ENCODE measurements at regions not wholly inside any gene's neighbourhood (a gene's known extent, or its start where the extent isn't known, plus 50 kb on each side); places are given as distances from the start of the nearest gene placed in this dataset.

DNA sequence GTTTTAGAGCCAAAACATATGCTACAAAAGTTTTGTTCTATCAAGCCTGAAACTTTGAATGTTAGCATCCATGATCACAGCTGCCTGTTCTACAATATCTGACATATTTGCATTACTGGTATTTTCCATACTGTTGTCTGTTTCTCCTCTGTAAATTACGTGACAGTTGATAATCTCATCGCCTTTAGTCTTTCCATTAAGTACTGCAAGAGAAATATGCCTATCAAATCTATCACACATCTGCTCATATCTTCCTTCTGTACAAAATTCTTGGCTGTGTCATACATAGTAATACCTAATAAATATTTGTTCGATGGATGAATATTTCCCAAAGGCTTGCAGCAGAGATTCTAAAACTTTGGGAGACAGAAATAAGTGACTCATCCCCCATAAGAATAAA, 717.3 kb downstream of the OTOL1 start:
- no peak overlapping the region for H3K4me3 ChIP-seq
- no peak overlapping the region for H3K27ac ChIP-seq

DNA sequence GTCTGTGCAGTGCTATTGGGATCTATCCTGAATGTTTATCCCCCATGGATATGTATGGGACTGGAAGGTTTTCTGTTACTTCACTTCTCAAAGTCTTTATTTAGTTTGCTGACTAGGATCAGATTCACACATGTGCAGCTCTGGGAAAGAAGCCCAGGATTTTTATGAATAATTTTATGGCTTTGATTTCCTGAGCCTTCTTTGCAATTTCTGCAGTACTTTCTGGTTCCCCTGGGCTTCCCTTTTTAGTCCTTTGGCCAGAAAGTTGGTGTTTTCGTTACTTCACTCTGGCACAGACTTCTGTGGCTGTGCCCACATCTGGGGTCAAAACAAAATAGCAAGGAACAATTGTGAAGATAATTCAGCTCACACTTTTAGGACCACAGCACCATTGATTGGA, 721.0 kb downstream of the OTOL1 start:
- Histone ChIP-seq H3K27ac (no peak overlapping the region), H3K4me3 (no peak overlapping the region)

DNA sequence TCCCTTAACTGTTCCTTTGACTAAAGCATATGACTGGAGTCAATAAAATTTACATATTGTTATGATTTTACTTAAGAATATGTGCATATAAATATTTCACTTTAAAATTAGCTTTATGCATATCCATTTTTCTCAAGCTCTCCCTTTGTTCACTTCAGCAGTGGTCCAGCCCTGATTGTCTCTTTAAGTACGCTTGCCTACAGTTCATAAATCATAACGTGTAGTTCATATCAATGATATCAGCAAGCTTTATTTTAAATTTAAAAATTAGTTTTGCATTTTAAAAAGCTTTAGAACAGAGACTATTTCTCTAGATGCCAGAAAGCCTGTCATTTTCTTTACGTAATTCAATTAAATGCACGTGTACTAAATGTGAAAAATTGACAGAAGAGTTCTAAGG, 721.9 kb downstream of the OTOL1 start:
- Histone ChIP-seq H3K4me3 (no peak overlapping the region), H3K27ac (no peak overlapping the region)

DNA sequence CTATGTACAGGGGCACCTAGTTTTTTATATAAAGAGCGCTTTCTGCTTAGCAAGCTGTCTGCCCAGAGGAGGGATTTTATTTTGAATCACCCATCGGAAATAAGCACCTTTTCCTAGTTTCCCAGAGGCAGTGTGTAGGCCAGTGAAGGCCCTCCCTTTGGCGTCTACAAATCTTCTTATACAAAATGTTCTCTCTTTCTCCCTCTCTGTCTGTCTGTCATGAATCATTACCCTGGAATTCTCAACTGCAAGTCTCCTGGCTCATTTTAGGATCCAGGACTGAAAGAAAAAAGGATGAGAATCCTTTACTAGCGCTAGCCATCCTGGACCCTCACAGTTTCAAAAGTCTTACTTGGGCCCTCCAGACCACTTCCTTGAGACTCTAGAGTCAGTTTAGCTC, 728.1 kb downstream of the OTOL1 start:
- no peak overlapping the region for H3K27ac ChIP-seq
- H3K4me3 ChIP-seq, result no peak overlapping the region

DNA sequence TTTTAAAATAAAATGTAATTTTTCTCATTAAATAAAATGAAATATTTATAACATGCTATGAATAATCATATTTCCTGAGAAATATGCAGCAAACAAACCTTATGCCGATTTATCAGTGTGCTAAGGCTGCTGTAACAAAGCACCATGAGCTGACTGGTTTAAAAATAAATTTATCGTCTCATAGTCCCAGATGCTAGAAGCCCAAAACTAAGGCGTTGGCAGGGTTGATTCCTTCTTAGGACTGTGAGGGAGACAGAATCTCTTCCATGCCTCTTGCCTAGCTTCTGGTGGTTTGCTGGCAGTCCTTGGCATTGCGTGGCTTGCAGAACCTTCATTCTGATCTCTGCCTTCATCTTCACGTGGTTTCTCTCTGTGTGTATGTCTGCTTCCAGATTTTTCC, 740.3 kb downstream of the OTOL1 start:
- no peak overlapping the region for H3K4me3 ChIP-seq
- H3K27ac ChIP-seq, result no peak overlapping the region

DNA sequence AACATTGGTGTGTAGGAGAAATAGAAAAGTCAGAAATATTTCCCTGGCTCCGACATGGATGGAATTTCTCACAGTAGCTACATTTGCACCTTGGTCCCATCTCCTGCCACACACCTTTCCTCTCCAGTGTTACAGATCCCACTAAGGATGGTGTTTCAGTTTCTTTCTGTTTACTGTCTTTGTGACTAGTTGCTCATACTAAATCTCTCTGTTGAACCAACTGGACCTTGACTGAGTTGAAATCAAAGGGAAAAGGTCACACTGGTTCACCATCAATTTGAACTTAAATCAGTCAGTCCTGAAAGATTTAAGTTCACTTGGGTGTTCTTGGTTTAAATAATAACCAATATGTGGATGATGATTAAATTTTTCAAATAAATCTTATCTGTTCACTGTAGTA, 754.2 kb downstream of the OTOL1 start:
- H3K27ac ChIP-seq, result no peak overlapping the region
- H3K4me3 ChIP-seq, result no peak overlapping the region

DNA sequence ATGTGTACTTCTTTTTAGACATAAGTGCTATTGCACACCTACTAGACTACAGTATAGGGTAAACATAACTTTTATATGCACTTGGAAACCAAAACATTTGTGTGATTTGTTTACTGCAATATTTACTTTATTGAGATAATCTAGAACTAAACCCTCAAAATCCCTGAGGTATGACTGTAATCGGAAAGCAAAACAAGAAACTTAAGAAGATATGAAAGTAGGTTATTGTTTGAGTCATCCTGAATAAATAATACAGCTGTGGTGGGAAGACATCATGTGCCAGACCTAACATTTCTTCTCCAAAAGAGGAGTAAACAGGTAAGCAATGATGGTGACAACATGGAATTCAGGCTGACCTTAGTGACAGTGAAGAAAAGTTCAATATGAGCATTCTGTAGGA, 765.5 kb downstream of the OTOL1 start:
- H3K4me3 ChIP-seq, result no peak overlapping the region
- H3K27ac ChIP-seq, result no peak overlapping the region

DNA sequence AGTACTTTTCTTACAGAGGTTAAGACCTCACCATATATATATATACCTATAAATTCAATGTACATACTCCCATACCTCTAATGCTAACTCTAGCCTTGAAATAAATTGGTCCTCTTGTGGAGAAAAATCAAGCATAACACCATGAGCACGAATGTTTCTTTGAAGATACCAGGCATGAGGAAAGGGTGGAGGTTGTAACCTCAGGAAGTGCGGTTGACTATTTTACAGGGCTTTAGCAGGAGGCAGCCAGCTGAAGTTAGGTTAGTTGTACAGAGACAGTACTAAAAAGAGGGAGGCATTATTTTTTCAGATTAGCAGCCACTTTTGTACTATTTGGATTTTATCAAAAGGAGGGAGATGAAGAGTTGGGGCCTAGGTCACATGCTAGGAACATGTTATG, 767.0 kb downstream of the OTOL1 start:
- H3K27ac ChIP-seq, result no peak overlapping the region
- H3K4me3 ChIP-seq, result no peak overlapping the region

DNA sequence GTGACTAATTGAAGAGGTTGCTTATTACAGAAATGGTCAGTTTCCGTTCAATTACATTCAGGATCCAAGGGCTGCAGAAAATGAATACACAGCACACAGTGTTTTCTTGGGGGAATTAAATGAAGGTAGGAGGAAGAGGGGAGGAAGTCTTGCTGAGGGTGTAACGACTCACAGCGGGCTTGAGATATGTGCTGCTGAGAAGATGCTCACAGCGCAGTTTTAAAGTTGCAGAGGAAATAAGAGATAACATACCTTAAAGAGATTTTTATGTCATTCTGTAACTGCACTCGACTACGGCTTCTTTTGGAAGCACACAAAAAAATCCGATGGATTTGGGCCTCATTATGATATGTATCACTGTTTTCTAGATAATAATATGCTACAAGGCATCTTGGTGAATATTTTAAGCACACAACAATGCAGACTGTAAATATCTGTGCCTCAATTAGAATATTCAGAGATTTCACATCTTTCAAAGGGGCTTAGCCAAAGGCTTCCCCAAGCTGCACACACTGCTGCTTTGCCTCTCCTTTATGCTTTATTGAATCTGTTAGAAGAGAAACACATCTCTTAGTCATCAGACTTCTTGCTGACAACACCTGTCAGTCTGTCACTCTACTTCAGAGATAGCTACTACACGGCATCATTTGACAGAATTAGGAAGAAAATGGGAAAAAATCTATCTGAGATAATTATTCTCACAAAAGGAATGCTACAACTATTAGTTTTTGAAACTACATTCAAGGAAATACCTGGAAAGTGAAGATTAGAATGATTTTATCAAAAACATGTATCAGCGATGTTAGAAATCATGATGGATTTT, 773.2 kb downstream of the OTOL1 start:
- Histone ChIP-seq H3K27ac (no peak overlapping the region), H3K4me3 (no peak overlapping the region)

DNA sequence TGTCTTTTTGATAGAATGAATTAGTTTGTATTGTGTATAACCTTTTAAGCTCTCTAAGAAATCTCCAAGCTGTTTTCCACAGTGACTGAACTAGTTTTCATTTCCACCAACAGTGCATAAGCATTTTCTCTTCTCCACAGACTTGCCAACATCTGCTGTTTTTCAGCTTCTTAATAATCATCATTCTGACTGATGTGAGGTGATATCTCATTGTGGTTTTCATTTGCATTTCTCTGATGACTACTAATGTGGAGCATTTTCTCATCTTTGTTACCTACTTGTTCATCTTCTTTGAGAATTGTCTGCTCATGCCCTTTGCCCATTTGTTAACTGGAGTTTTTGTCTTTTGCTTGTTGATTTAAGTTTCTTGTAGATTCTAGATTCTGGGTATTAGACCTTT, 777.5 kb downstream of the OTOL1 start:
- no peak overlapping the region for H3K27ac ChIP-seq
- H3K4me3 ChIP-seq, result no peak overlapping the region

DNA sequence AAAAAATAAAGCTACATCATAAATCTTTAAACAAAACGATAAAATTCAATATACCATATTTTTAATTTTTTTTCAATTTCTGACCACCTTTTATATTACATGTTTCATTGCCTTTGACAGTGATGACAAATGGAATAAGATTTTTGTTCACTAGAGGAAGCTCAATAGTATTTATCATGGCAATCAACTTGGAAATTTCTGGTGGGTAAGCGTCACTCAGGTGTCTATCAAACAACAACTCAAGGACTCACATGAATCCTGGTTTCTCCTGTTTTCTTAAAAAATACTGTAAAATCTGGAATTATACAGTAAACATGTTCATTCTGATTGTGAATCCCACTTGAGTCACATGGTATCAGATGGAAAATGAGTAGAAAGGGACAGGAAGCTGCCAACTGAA, 782.2 kb downstream of the OTOL1 start:
- Histone ChIP-seq H3K27ac (no peak overlapping the region), H3K4me3 (no peak overlapping the region)

DNA sequence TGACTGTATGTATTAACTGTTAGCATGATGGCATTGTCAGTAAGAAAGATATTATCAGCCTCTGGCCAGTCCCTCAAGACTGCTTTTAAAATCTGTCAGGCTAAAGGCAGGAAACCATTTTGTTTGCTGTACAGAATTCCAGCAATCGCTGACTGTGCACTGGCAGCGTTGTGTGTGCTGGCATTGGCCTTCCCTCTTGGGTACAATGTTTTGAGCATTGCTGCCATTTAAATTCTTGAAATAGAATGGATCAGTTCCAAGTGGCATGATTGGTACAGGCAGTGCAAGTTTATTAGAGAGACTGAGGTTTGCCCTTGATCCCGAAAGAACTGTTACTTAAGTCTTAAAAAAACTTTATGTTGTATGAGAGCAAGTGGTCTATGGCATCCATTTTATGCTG, 788.7 kb downstream of the OTOL1 start:
- no peak overlapping the region for H3K27ac ChIP-seq
- H3K4me3 ChIP-seq, result no peak overlapping the region

DNA sequence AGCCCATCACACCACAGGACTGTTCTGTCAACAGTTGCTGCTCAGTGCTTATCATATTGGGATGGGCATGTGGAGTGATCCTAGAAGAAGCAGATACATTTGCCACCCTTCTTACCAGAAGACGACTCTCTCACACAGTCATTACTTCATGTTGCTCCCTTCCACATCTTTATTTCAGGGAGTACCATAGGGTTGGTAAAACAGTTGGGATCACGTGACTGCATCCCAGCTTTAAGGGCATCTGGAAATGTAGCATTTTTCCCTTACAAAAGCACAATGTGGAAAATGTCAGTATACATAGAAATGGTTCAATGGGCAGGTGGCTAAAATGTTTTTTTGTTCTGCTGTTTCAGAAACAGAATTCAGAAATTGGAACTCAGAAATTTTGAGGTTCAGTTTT, 791.0 kb downstream of the OTOL1 start:
- H3K4me3 ChIP-seq, result no peak overlapping the region
- H3K27ac ChIP-seq, result no peak overlapping the region

DNA sequence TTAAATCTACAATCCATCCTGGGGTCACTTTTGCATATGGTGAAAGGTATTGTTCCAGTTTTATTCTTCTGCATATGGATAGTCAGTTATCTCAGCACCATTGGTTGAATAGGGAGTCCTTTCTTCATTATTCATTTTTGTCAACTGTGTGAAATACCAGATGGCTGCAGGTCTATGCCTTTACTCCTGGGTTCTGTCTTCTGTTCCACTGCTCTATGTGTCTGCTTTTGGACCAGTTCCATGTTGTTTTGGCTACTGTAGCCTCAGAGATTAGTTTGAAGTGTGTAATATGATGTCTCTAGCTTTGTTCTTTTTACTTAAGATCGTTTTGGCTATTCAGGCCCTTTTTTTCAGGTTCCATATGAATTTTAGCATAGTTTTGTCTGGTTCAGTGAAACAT, 795.8 kb downstream of the OTOL1 start:
- no peak overlapping the region for H3K27ac ChIP-seq
- H3K4me3 ChIP-seq, result no peak overlapping the region

DNA sequence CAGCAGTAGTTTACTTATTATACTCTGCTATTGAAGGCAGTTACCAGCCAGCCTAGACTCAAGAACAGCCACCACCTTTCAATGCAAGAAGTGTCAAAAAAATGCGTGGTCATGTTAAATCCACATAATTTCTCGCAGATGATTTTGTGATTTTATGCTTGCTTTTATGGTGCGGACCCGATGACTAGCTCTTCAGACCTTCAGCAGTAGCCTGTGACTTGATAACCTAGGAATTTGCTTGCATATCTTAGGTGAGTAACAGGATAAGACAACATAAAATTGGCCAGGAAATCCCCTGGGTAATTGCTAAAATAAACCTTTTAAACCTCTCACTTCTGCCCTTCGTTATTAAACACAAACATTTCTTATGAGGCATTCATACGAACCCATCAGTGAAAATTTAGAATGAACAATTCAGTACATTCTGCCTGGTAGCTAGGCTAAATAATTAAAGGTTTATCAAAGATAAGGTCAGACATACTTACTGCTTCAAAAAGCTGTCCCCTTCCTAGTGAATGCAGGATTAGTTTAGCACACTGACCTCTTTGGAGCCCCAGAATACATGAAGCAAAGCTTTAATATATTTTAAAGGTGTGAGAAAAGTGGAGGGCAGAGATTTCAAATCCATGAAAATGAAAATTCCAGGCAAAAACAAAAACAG, 798.8 kb downstream of the OTOL1 start:
- H3K4me3 ChIP-seq, result no peak overlapping the region
- H3K27ac ChIP-seq, result no peak overlapping the region

DNA sequence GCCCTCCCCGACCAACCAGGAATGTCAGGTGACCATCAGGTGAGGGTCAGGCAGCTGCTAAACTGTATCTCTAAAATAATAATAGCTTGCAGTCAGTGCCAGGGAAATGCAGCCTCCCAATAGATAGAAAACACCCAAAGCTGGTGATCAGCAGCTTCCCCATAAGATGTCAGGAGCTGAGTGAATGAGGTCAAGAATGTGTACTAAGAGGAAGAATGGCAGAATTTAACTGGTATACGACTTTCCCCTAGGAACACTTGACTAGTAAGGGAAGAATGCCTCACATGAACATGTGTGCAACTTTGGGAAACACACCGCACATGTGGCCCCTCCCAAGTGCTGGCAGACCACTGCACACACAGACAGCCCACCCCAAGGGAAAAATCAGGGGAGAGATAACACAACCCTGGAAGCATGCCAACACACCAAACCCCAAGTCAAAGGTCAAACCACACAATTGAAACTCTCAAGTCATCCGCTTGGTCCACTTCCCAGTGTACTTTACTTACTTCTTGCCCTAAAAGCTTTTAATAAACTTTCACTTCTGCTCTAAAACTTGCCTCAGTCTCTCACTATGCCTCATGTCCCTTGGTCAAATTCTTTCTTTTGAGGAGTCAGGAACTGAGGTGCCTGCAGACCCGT, 806.5 kb downstream of the OTOL1 start:
- Histone ChIP-seq H3K27ac (no peak overlapping the region), H3K4me3 (no peak overlapping the region)

DNA sequence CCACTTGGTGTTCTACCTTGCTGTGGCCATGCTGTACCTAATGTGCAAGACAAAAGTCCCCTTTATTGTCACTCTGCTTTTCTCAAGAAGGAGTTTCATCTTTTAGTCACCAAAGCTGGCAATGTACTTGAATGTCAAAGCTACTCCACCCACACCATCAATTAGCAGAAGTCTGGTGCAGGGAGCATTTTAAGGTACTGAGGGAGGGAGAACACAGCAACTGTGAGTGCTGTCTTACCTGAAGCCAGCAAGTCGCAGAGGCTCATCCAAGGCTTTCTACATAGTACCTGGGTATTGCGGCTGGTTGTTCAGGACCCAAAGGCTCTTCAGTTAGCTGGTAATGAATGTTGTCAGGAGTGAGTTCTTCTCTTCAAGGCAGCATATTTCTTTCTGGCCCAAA, 820.4 kb downstream of the OTOL1 start:
- Histone ChIP-seq H3K4me3 (no peak overlapping the region), H3K27ac (no peak overlapping the region)

DNA sequence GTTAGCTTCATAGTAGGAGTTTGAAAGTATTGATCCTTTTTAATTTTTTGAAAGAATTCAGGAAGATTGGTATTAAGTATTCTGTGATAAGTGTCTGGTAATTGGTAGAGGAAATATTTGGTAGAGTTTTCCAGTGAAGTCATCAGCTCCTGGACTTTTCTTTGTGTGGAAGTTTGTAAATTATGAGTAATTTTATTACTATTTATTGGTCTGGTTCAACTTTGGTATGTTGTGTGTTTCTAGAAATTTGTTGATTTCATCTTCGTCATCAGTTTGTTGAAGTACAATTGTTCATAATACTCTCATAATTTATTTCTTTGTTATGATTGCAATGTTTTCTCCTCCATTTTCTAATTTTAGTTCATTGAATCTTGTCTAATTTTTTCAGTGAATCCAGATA, 832.0 kb downstream of the OTOL1 start:
- Histone ChIP-seq H3K4me3 (no peak overlapping the region), H3K27ac (no peak overlapping the region)

DNA sequence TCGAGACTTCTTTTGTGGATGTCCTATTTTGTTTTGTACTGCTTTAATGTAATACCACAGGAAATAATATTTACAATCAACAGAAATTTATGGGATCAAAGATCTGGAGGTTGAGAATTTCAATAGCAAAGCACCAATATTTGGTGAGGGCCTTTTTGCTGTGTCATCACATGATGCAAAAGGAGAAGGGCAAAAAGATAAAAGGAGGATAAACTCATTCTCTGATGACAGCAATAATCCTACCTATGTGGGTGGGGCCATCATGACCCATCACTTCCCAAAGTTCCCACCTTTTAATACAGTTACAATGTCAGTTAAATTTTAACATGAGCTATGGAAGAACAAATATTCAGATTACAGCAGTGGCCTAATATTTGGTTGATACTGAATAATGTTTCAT, 832.9 kb downstream of the OTOL1 start:
- no peak overlapping the region for H3K4me3 ChIP-seq

DNA sequence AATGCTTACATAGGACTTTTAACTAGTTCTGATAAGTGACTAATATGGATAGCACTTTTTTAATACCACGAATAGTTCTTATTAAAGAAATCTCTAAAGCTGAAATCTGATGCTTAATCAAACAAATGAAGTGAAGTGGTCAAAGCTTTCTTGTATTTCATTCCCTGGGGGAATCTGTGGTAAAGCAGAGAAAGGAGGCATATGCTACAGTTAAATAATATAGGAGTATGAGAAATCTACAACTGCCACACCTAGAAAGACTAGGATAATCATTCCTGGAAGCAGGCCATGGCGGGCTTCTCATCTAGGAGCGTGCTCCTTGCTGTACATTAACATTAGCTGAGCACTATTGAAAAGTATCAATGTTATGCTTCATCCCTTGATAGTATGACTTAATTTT, 835.7 kb downstream of the OTOL1 start:
- H3K4me3 ChIP-seq, result no peak overlapping the region
- no peak overlapping the region for H3K27ac ChIP-seq

More for the DNA sequence above, 832.9 kb downstream of the OTOL1 start:
- no peak overlapping the region for H3K27ac ChIP-seq

DNA sequence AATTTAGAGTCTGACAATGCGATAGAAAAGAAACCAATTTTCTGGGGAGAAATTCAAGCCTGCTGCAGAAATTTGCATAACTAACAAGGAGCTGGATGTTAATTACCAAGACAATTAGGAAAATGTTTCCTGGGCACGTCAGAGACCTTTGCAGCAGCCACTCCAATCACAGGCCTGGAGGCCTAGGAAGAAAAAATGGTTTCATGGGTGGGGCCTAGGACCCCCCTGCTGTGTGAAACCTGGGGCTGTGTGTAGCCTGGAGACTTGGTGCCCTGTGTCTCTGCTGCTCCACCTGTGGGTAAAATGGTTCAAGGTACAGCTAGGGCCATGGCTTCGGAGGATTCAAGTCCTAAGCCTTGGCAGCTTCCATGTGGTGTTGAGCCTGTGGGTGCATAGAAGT, 837.9 kb downstream of the OTOL1 start:
- Histone ChIP-seq H3K27ac (no peak overlapping the region), H3K4me3 (no peak overlapping the region)

All from skin epidermis (tissue), 12 donors.